ENCODE measurements at regions not wholly inside any gene's neighbourhood (a gene's known extent, or its start where the extent isn't known, plus 50 kb on each side); places are given as distances from the start of the nearest gene placed in this dataset.

DNA sequence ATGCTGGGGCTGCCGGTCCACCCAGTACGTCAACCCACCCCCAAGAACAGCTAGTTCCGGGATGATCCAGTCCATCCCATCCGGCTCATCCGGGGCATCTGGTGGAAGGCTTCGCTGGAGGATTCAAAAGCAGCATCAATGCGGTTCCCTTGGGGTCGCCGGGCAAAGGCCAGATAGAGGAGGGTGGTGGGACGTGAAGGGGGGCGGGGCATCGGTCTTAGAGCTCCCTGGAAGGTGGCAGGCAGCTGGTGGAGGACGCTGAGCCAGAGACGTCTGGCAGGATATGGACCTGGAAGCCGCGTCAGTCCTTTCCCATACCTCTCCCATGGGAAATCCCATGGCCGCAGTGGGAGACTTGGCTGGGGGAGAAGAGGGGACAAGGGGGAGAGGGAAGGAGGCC lies 1500.8 kb upstream of the DEFB115 start:
- TF ChIP-seq TCF4 (CRISPR knock-in tag; IDR thresholded peaks at IDR 0.05; ENCODE audit: borderline replicate concordance): no peak
- TF ChIP-seq, protein P1, sequence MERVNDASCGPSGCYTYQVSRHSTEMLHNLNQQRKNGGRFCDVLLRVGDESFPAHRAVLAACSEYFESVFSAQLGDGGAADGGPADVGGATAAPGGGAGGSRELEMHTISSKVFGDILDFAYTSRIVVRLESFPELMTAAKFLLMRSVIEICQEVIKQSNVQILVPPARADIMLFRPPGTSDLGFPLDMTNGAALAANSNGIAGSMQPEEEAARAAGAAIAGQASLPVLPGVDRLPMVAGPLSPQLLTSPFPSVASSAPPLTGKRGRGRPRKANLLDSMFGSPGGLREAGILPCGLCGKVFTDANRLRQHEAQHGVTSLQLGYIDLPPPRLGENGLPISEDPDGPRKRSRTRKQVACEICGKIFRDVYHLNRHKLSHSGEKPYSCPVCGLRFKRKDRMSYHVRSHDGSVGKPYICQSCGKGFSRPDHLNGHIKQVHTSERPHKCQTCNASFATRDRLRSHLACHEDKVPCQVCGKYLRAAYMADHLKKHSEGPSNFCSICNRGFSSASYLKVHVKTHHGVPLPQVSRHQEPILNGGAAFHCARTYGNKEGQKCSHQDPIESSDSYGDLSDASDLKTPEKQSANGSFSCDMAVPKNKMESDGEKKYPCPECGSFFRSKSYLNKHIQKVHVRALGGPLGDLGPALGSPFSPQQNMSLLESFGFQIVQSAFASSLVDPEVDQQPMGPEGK (CRISPR knock-in tag; IDR thresholded peaks at IDR 0.05; ENCODE audit: borderline replicate concordance): no peak
- TF ChIP-seq, protein P2, sequence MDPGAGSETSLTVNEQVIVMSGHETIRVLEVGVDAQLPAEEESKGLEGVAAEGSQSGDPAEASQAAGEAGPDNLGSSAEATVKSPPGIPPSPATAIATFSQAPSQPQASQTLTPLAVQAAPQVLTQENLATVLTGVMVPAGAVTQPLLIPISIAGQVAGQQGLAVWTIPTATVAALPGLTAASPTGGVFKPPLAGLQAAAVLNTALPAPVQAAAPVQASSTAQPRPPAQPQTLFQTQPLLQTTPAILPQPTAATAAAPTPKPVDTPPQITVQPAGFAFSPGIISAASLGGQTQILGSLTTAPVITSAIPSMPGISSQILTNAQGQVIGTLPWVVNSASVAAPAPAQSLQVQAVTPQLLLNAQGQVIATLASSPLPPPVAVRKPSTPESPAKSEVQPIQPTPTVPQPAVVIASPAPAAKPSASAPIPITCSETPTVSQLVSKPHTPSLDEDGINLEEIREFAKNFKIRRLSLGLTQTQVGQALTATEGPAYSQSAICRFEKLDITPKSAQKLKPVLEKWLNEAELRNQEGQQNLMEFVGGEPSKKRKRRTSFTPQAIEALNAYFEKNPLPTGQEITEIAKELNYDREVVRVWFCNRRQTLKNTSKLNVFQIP (CRISPR knock-in tag; IDR thresholded peaks at IDR 0.05; ENCODE audit: borderline replicate concordance, low read depth): no peak
- no peak for TF ChIP-seq PPARA (CRISPR knock-in tag; IDR thresholded peaks at IDR 0.05; ENCODE audit: borderline replicate concordance)
- no peak for TF ChIP-seq ZFP30 (CRISPR knock-in tag; IDR thresholded peaks at IDR 0.05)
- TF ChIP-seq, protein P3, sequence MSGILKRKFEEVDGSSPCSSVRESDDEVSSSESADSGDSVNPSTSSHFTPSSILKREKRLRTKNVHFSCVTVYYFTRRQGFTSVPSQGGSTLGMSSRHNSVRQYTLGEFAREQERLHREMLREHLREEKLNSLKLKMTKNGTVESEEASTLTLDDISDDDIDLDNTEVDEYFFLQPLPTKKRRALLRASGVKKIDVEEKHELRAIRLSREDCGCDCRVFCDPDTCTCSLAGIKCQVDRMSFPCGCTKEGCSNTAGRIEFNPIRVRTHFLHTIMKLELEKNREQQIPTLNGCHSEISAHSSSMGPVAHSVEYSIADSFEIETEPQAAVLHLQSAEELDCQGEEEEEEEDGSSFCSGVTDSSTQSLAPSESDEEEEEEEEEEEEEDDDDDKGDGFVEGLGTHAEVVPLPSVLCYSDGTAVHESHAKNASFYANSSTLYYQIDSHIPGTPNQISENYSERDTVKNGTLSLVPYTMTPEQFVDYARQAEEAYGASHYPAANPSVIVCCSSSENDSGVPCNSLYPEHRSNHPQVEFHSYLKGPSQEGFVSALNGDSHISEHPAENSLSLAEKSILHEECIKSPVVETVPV (CRISPR knock-in tag; IDR thresholded peaks at IDR 0.05): no peak
- no peak for TF ChIP-seq ARNTL (CRISPR knock-in tag; IDR thresholded peaks at IDR 0.05; ENCODE audit: borderline replicate concordance, low read depth)
- TF ChIP-seq GLIS3 (CRISPR knock-in tag; IDR thresholded peaks at IDR 0.05): no peak
- TF ChIP-seq ZNF8 (CRISPR knock-in tag; IDR thresholded peaks at IDR 0.05): no peak
- TF ChIP-seq ZC3H10 (CRISPR knock-in tag; IDR thresholded peaks at IDR 0.05): no peak

Measured in SK-N-SH treated with all-trans-retinoic acid at 6 μM for 48 hours (cell line).